Type B pancreatic cell (in vitro differentiated cells): ENCODE measurements at regions not wholly inside any gene's neighbourhood (a gene's known extent, or its start where the extent isn't known, plus 50 kb on each side); places are given as distances from the start of the nearest gene placed in this dataset.

Experiments used
- DNase-seq: peaks from one replicate; pipeline ENCODE4 v3.0.0; 2021; ENCODE audit warnings: mixed read lengths; ENCODE audit not compliant: unreplicated experiment; ENCODE audit errors: extremely low spot score
- H3K27ac Mint-ChIP-seq: 2 replicates; pipeline ENCODE4 v1.8.0; 2021; ENCODE audit warnings: mild to moderate bottlenecking, mixed read lengths
- H3K27me3 Mint-ChIP-seq: 2 replicates; pipeline ENCODE4 v1.8.0; 2021; ENCODE audit warnings: mixed read lengths
- H3K36me3 Mint-ChIP-seq: 2 replicates; pipeline ENCODE4 v1.8.0; 2021; ENCODE audit warnings: mixed read lengths
- H3K4me1 Mint-ChIP-seq: one replicate; pipeline ENCODE4 v1.8.0; 2021; ENCODE audit warnings: mixed read lengths; ENCODE audit not compliant: unreplicated experiment
- H3K4me3 Mint-ChIP-seq: 2 replicates; pipeline ENCODE4 v1.8.0; 2021; ENCODE audit warnings: mild to moderate bottlenecking, mixed read lengths
- H3K9me3 Mint-ChIP-seq: 2 replicates; pipeline ENCODE4 v1.8.0; 2021; ENCODE audit warnings: mixed read lengths
- CTCF ChIP-seq: fragments of 200-600 bp; sonication (generic); conservative IDR thresholded peaks from 2 replicates; pipeline ENCODE4 v1.5.0; 2021; ENCODE audit warnings: antibody characterized with exemption, mild to moderate bottlenecking

DNA sequence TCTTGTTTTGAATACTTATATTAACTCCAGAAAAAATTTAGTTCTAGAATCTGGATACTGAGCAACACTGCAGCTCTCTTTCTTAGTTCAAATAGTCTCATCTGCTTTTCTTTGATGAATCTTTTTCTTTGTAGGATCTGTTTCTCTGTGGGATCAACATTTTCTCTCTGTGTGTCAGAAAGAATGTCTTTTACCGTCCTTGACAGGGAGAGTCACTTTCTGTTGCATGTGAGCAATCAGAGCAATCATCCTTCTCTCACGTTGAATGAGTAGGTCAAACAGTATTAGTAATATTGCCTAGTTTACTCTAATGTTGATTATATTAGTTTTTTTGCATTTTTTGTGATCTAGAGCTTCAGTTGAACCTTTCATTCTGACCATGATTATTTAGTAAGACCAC lies 130.9 kb downstream of the TRMT11 start:
- Mint-ChIP-seq H3K9me3 (no peaks in the 10 kb centered on the region), H3K4me1 (no peaks in the 10 kb centered on the region), H3K36me3 (peaks cover 9% of the 10 kb centered on the region), H3K27ac (no peak overlapping the region), H3K4me3 (no peak overlapping the region), H3K27me3 (no peaks in the 10 kb centered on the region)
- DNase-seq: no peak
- TF ChIP-seq CTCF: no peak

DNA sequence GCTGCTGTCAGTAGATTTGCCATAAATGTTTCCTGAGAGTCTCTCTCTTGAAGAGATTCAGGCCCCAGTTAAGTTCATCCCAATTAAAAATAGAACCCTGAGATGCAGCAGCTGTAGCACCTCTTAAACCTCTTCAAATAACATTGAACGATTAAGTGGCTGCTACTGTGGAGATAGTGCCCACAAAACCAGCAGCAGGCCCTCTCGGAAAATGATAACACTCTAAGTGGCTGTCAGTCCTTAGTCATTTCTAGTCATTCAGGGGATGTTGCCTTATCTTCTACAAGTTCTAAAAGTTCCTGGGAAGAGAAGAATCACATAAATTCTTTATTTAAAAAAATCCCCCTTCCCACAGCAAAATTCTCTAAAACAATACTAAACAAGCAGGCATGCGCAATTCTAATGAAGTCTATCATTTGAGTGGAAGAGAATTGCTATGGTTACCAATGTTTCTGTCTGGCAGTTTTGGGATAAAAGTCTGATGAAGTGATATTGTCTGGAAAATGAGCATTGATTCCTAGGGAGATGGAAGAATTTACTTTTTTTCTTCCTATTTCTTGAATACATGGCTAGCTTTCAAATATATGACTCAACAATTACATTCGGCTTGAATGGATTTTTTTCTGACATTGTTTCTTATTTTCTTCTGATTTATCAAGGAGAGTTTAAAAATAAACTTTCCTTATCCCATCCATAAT lies 131.9 kb downstream of the TRMT11 start:
- Mint-ChIP-seq H3K9me3 (no peaks in the 10 kb centered on the region), H3K4me1 (no peaks in the 10 kb centered on the region), H3K4me3 (no peak overlapping the region), H3K27me3 (no peaks in the 10 kb centered on the region), H3K36me3 (peaks cover 9% of the 10 kb centered on the region), H3K27ac (no peak overlapping the region)
- no peak for DNase-seq
- TF ChIP-seq CTCF: no peak

DNA sequence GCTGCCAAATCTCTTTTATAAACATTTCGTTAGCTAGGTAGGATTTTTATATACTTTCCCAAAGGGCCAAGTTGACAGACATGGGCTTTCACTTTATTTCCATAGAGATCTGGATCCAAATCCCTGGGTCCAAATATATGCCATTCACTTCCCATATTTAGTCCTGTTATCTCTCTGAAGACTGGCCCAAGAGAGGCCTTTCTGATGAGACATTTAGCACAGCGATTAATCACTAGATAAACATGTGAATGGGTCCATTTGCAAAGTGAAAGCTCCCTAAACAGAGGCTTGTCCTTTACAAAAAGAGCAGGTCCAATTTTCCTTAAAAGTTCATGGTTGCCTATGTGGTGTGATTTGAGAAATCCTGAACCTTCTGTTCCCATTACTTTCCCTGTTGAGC lies 132.6 kb downstream of the TRMT11 start:
- H3K4me3 Mint-ChIP-seq: no peak overlapping the region
- no peaks in the 10 kb centered on the region for H3K27me3 Mint-ChIP-seq
- no peaks in the 10 kb centered on the region for H3K4me1 Mint-ChIP-seq
- H3K36me3 Mint-ChIP-seq: peaks cover 9% of the 10 kb centered on the region
- no peak for DNase-seq
- H3K27ac Mint-ChIP-seq: no peak overlapping the region
- TF ChIP-seq CTCF: no peak
- H3K9me3 Mint-ChIP-seq: no peaks in the 10 kb centered on the region

DNA sequence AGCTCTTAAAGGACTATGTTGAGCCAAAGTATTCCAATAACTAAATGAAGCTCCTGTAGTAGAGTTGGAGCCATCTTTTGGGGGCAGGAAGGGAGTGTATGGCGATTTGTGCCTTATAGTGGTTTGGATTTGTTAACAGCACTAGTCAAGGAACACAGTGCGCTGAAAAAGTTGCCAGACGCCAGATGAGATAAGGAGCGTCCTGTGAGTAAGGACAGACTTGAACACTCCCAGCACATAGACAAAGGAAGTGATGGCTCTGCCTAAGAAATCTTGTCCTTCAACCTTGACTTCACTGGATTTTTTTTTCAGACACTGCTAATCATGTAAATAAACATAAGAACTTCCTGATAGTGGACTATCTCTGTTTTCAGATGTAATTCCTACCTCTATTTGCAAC lies 136.9 kb downstream of the TRMT11 start:
- no peaks in the 10 kb centered on the region for H3K9me3 Mint-ChIP-seq
- H3K4me1 Mint-ChIP-seq: no peaks in the 10 kb centered on the region
- DNase-seq: no peak
- no peaks in the 10 kb centered on the region for H3K27me3 Mint-ChIP-seq
- no peak overlapping the region for H3K27ac Mint-ChIP-seq
- TF ChIP-seq CTCF: no peak
- peaks cover 4% of the 10 kb centered on the region for H3K36me3 Mint-ChIP-seq
- H3K4me3 Mint-ChIP-seq: no peak overlapping the region

DNA sequence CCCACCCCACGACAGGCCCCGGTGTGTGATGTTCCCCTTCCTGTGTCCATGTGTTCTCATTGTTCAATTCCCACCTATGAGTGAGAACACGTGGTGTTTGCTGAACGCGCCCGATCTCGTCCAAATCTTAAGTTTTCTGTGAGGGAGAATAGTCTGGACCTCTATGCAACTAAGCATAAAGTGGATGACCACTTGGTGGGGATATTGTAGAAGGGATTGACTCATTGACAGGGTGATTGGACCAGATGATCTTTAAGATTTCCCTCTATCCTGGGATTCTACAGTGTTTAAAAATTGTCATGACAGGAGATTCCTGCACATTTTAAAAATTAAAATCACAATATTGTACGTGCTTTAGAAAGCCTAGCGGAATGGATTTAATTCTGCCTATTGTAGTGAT lies 141.3 kb downstream of the TRMT11 start:
- no peaks in the 10 kb centered on the region for H3K4me1 Mint-ChIP-seq
- no peaks in the 10 kb centered on the region for H3K27me3 Mint-ChIP-seq
- no peaks in the 10 kb centered on the region for H3K9me3 Mint-ChIP-seq
- DNase-seq: no peak
- peak; percentile 42 for TF ChIP-seq CTCF
- no peak overlapping the region for H3K27ac Mint-ChIP-seq
- peaks cover 3% of the 10 kb centered on the region for H3K36me3 Mint-ChIP-seq
- H3K4me3 Mint-ChIP-seq: no peak overlapping the region

DNA sequence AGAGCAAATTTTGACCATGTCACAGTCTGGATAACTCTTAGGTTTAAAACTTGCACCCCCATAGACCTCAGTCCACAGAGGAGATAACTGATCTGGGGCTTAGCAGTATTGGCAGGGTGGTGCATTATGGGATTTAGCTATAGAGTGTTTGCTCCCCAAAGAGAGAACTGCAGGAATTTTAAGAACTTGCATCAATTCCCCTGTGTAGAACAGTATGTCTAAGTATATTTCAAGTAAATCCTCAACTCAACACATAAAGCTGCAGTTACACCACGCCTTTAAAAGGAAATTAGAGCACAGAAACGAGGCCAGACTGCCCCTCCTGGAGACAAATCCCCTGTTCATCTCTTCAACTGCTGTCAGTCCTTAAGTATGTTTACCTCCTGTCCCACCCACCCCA lies 144.9 kb downstream of the TRMT11 start:
- no peaks in the 10 kb centered on the region for H3K4me1 Mint-ChIP-seq
- H3K4me3 Mint-ChIP-seq: no peak overlapping the region
- H3K27ac Mint-ChIP-seq: no peak overlapping the region
- H3K9me3 Mint-ChIP-seq: peaks cover 5% of the 10 kb centered on the region
- DNase-seq: no peak
- peaks cover 3% of the 10 kb centered on the region for H3K36me3 Mint-ChIP-seq
- no peak for TF ChIP-seq CTCF
- H3K27me3 Mint-ChIP-seq: no peaks in the 10 kb centered on the region
